SU-DHL-6 (cell line): ENCODE measurements at regions not wholly inside any gene's neighbourhood (a gene's known extent, or its start where the extent isn't known, plus 50 kb on each side); places are given as distances from the start of the nearest gene placed in this dataset.

Experiments
- EZH2phosphoT487 ChIP-seq: fragments of 200-600 bp; sonication (generic), shearing (Covaris generic); conservative IDR thresholded peaks from 2 replicates; pipeline ENCODE4 v1.6.1; 2018; ENCODE audit warnings: mild to moderate bottlenecking, antibody characterized with exemption, low read length, moderate library complexity, mixed read lengths
- TF ChIP-seq, protein P1 (sequence below): fragments of 200-600 bp; sonication (generic); IDR thresholded peaks from one replicate; pipeline ENCODE4 v1.5.1; 2017; ENCODE audit warnings: antibody characterized with exemption, mild to moderate bottlenecking, low read length, moderate library complexity; ENCODE audit not compliant: insufficient read depth, poor library complexity, severe bottlenecking

GRCh38 chr22:27574651-27575050 is 226.9 kb downstream of the MN1 start:
- TF ChIP-seq, protein P1, sequence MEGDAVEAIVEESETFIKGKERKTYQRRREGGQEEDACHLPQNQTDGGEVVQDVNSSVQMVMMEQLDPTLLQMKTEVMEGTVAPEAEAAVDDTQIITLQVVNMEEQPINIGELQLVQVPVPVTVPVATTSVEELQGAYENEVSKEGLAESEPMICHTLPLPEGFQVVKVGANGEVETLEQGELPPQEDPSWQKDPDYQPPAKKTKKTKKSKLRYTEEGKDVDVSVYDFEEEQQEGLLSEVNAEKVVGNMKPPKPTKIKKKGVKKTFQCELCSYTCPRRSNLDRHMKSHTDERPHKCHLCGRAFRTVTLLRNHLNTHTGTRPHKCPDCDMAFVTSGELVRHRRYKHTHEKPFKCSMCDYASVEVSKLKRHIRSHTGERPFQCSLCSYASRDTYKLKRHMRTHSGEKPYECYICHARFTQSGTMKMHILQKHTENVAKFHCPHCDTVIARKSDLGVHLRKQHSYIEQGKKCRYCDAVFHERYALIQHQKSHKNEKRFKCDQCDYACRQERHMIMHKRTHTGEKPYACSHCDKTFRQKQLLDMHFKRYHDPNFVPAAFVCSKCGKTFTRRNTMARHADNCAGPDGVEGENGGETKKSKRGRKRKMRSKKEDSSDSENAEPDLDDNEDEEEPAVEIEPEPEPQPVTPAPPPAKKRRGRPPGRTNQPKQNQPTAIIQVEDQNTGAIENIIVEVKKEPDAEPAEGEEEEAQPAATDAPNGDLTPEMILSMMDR, result no peak
- no peak for TF ChIP-seq EZH2phosphoT487
